GM18511 (cell line): ENCODE measurements at regions not wholly inside any gene's neighbourhood (a gene's known extent, or its start where the extent isn't known, plus 50 kb on each side); places are given as distances from the start of the nearest gene placed in this dataset.

Source experiments
- ATAC-seq: cut with Tn5 transposase; IDR thresholded peaks from one replicate; pipeline ENCODE4 v1.9.1; 2021; ENCODE audit warnings: mild to moderate bottlenecking, moderate library complexity; ENCODE audit not compliant: unreplicated experiment

- ATAC-seq, result no peak
These were observed 109.5 kb upstream of the NLRP1 start for GRCh38 chr17:5693821-5694220.

DNA sequence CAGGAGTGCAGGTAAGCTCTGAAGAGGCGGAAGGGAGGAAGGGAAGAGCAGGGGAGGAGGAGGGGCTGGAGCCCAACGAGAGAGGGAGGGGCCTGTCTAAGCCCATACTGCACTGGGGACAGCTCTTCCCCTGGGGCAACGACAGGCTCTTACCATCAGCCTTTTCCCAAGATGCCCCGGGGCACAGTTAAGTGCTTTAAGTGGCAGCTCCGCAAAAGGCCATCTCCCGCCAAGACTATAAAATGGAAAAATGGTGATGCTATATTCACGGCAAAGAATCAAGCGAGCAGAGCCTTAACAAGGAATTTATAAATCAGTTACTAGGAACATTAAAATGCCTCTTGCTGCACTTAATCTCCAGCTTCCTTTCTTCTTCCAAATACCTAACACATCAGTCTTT lies 110.2 kb upstream of the NLRP1 start:
- no peak for ATAC-seq

DNA sequence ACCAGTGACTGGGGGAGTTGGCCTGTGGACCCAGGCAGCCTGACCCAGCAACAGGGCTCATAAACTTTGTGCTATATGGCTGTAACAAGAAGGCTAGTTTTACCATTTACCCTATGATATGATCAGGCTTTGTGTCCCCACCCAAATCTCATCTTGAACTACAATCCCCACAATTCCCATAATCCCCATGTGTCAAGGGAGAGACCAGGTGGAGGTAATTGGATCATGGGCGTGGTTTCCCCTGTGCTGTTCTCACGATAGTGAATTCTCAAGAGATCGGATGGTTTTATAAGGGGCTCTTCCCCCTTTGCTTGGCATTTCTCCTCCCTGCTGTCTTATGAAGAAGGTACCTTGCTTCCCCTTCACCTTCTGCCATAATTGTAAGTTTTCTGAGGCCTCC lies 111.2 kb upstream of the NLRP1 start:
- no peak for ATAC-seq

- no peak for ATAC-seq
These were observed 114.7 kb upstream of the NLRP1 start for GRCh38 chr17:5698959-5699358.

- no peak for ATAC-seq
These were observed 115.5 kb upstream of the NLRP1 start for GRCh38 chr17:5699814-5700213.

DNA sequence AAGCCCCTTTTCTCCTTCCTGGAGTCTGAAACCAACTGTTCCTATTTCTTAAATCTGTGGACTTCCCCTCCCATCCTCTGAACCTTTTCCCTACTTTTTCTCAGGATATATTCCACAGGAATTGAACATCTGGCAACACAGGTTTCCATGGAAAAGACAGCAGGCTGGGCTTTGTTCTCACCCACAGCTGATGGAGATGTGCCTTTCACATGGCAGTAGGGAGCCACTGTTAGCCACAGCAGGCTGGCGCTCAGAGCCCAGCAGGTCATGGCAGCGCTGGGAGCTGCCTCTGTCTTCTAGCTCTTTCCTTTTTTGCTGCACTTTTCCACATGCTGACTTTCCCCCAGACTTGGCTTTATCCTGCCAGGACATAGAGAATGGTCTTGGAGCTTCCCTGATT lies 116.4 kb upstream of the NLRP1 start:
- no peak for ATAC-seq

- no peak for ATAC-seq
These were observed 117.1 kb upstream of the NLRP1 start for GRCh38 chr17:5701381-5701780.

DNA sequence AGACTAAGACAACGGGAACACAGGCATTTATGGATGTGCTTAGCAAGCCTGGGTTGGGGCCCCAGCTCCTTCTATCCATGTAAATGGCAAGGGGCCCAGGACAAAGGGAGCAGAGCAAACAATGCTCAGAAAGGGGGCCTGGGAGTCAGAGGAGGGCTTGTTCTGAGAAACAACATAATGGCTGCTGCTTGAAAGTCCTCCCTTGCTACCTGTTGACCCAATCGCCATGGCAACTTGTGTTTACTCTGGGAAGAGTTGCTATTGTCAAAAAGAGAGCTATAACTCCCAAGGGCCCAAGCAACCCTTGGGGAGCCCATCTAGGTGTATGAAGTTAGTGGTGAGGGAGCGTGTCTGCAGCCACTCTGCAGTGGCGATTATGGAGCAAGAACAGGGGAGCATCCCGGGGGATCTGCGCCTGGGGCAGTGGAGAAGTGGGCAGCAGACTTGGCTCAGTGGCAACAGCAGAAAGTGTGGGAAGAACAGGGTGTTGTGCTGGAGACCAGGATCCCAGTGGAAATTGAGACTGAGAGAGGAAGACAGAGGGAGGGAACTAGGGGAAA lies 118.7 kb upstream of the NLRP1 start:
- ATAC-seq, result no peak

DNA sequence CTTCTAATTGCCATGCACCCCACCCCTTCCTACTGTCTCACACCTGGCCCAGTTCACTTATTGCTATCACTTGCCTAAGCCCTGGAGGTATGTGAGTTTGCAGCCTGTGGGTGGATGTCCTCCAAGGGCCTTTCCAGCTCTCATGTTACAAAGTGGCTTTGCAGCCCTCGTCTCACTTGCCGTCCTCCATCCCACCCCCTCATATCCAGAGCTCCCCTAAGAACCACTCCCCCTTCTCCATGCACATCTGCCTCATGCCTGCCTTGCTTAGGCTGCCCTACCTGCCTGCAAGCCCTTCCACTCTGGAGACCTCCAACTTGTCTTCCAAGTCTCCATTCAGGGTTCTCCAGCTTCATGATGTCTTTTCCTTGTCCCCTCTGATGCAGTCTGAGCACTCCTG lies 119.4 kb upstream of the NLRP1 start:
- no peak for ATAC-seq

DNA sequence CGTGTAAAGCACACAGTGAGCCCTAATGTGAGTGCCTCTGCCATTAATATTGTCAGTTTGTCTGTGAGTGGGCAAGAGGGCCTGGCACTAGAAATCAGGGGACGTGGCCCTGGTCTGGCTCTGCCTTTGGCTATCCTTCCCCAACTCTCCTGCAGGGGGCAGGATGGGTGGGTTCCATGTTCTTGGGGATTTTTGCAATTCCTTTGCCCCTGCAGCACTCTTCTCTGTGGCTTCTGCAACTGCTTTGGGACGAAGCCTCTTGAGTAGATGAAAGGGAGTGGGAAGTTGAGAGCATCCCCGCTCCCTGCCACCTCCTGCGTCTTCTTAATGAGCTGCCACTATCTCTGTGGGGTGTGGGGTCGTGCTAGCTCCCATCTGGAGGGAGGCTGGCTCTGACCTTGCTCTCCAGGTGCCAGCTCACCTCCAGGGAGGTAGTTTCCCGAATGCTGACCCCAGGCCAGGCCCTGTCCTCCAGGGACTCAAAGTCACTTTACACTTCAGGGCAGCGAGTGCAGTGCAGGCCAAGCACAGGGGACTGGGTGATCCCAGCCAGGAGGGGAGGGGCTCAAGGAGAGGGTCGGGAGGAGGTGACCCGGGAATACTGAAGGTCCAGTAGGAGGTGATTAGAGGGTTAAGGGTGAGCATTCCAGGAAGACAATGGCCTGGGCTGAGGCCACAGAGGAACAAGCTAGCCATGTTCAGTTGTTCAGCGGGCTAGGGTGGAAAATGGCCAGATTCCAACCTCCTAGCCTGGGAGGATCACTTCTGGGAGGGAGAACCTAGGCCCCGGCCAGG lies 121.0 kb upstream of the NLRP1 start:
- ATAC-seq, result no peak

- no peak for ATAC-seq
These were observed 121.7 kb upstream of the NLRP1 start for GRCh38 chr17:5705876-5706576.

- no peak for ATAC-seq
These were observed 122.4 kb upstream of the NLRP1 start for GRCh38 chr17:5706577-5707210.

- no peak for ATAC-seq
These were observed 123.2 kb upstream of the NLRP1 start for GRCh38 chr17:5707482-5707881.

DNA sequence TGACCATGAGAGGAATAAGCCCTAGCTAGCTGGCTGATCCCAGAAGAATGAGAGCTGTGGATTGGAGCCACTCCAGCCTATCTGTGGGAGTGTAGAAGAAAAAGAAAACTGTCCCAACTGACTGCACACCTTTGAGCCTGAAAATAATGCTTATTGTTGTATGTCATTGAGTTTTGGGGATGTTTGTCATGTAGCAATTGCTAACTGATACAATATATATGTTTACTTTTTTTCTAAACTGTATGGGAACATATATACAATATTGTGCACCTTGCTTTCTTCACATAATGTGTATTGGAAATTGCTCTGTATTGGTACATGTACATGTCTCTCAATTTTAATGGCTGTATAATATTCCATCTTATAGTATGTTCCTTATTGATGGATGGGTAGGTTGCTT lies 124.0 kb upstream of the NLRP1 start:
- ATAC-seq, result no peak

DNA sequence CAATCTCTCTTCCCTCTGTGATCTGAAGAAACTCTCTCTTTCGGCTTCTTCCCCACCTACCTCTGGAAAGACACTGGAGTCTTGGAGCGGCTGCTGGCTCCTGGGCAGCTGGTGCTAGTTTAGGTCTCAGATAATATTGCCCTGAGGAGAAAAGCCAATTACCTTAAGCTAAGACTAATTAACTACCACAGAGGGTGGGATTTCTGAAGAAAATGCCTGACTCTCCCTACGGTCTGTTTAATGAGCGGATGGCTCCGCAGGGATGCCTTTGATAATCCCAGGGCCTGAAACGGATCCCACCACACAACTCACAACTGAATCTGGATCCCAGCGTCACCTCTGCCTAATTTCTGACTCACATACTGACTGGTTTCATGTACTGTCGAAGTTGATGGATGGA lies 127.0 kb upstream of the NLRP1 start:
- no peak for ATAC-seq

DNA sequence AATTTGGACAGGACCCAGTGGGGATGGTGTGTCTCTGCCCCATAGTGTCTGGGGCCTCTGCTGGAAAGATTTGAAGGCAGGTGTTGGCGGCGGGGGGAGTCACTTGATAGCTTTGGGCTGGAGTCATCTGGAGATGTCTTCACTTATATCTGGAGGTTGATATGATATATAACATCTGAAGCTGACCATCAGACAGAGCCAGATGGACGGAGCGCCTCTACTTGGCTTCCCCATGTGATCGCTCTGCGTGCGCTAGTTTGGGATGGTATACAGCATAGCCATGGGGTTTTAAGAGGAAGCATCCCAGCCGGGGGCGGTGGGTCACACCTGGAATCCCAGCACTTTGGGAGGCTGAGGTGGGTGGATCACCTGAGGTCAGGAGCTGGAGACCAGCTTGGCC lies 130.7 kb upstream of the NLRP1 start:
- ATAC-seq, result no peak

DNA sequence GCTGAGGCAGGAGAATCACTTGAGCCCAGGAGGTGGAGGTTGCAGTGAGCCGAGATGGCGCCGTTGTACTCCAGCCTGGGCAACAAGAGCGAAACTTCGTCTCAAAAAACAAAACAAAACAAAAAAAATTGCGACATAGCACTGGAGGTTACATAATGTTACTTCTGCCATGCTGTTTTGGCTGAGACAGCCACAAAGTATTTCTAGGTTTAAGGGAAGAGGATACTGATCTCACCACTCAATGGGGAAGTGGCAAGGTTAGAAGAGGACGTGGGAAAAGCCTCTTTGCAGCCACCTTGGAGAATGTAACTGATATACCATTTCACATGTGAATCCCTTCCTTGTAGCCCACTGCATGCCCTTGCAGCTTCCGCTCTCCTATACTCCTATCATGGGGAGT lies 131.2 kb upstream of the NLRP1 start:
- ATAC-seq, result no peak

- ATAC-seq, result no peak
These were observed 134.4 kb upstream of the NLRP1 start for GRCh38 chr17:5718726-5719125.

- ATAC-seq, result no peak
These were observed 135.7 kb upstream of the NLRP1 start for GRCh38 chr17:5719976-5720375.

DNA sequence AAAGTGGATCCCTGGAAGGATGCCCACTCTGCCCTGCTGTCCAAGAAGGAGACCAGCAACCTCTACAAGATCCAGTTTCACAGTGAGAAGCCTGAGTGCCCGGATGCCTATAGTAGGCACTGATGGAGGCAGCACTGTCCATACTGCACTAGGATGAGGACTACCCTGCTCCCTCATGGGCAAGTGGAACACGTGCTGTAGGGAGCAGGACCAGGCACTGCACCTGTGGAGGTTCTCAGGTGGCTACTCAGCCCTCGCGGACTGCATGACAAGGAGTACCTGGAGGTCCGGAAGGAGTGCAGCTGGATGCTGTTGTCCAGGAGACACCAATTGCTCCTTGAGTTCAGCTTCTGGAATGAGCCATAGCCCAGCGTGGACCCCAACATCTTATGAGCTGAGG lies 146.1 kb upstream of the NLRP1 start:
- no peak for ATAC-seq

GRCh38 chr17:5740937-5741336 lies 156.6 kb upstream of the NLRP1 start:
- no peak for ATAC-seq

DNA sequence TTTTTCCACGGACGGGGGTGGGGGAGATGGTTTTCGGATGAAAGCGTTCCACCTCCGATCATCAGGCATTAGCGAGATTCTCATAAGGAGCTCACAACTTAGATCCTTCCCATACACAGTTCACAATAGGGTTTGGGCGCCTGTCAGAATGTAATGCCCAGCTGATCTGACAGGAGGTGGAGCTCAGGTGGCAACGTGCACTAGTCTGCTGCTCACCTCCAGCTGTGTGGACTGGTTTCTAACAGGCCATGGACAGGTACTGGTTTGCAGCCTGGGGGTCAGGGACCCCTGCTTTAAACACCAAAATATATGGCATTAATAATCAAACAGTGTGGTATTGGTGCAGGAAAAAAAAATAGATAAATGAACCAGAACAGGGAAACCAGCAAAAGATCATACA lies 157.5 kb upstream of the NLRP1 start:
- ATAC-seq, result no peak
